PC-3 (cell line): ENCODE measurements at regions not wholly inside any gene's neighbourhood (a gene's known extent, or its start where the extent isn't known, plus 50 kb on each side); places are given as distances from the start of the nearest gene placed in this dataset.

Source experiments
- ATAC-seq: fragments of 200-7000 bp; cut with Tn5 transposase; 2 replicates; pipeline ENCODE4 v1.9.1; 2020; ENCODE audit warnings: mild to moderate bottlenecking, moderate library complexity
- BruUV-seq: library from RNA; stranded (reverse); fragments of 400-500 nt; replicated peaks from 2 replicates; lab custom pipeline; 2021; lab: Mats Ljungman, UMichigan
- CTCF ChIA-PET: fragments of 300-600 bp; sonication (Branson Sonifier 250); formaldehyde crosslinking; loops from one replicate; lab custom pipeline; 2022; ENCODE audit warnings: antibody characterized with exemption; lab: Charles Lee
- POLR2A ChIA-PET: fragments of 300-600 bp; sonication (Branson Sonifier 250); formaldehyde crosslinking; loops from one replicate; lab custom pipeline; 2022; ENCODE audit warnings: antibody characterized with exemption; ENCODE audit not compliant: unreplicated experiment; lab: Charles Lee
- DNase-seq: peaks from one replicate; pipeline ENCODE4 v3.0.0-alpha.2; 2015
- H2AFZ ChIP-seq: fragments of 300-600 bp; sonication (generic); 2 replicates; pipeline ENCODE4 v1.6.0; 2016; ENCODE audit warnings: antibody characterized with exemption, low read length
- H3F3A ChIP-seq: fragments of 300-600 bp; sonication (generic); one replicate; pipeline ENCODE4 v1.6.0; 2017; ENCODE audit warnings: antibody characterized with exemption, low read length, control low read depth, mild to moderate bottlenecking; ENCODE audit not compliant: unreplicated experiment
- H3K27ac ChIP-seq: fragments of 300-600 bp; sonication (generic); 2 replicates; pipeline ENCODE4 v1.5.1; 2016; ENCODE audit warnings: mild to moderate bottlenecking, low read length
- H3K27me3 ChIP-seq: fragments of 300-600 bp; sonication (generic); 2 replicates; pipeline ENCODE4 v1.6.1; 2016; ENCODE audit warnings: low read length, mixed read lengths
- H3K36me3 ChIP-seq: fragments of 300-600 bp; sonication (generic); 2 replicates; pipeline ENCODE4 v1.6.1; 2016; ENCODE audit warnings: low read depth, mixed run types, low read length, mixed read lengths
- H3K4me1 ChIP-seq: fragments of 300-600 bp; sonication (generic); 2 replicates; pipeline ENCODE4 v1.5.1; 2016; ENCODE audit warnings: low read length; ENCODE audit not compliant: insufficient read depth
- H3K4me2 ChIP-seq: fragments of 300-600 bp; sonication (generic); 2 replicates; pipeline ENCODE4 v1.6.0; 2016; ENCODE audit warnings: low read length
- H3K4me3 ChIP-seq: fragments of 300-600 bp; sonication (generic); 2 replicates; pipeline ENCODE4 v1.5.1; 2016; ENCODE audit warnings: mild to moderate bottlenecking, low read length, mixed read lengths
- H3K79me2 ChIP-seq: fragments of 300-600 bp; sonication (generic); 2 replicates; pipeline ENCODE4 v1.6.1; 2017; ENCODE audit warnings: low read length, mixed read lengths
- H3K9ac ChIP-seq: fragments of 300-600 bp; sonication (generic); 2 replicates; pipeline ENCODE4 v1.6.0; 2016; ENCODE audit warnings: mild to moderate bottlenecking, low read length
- H3K9me2 ChIP-seq: fragments of 300-600 bp; sonication (generic); replicated peaks from 2 replicates; pipeline ENCODE4 v1.6.1; 2016; ENCODE audit warnings: mixed run types, low read length, mixed read lengths
- H3K9me3 ChIP-seq: fragments of 300-600 bp; sonication (generic); 2 replicates; pipeline ENCODE4 v1.6.1; 2016; ENCODE audit warnings: low read length, mixed read lengths
- H4K20me1 ChIP-seq: fragments of 300-600 bp; sonication (generic); 2 replicates; pipeline ENCODE4 v1.6.1; 2016; ENCODE audit warnings: low read length, mixed read lengths
- EZH2 ChIP-seq: fragments of 300-600 bp; sonication (generic); IDR thresholded peaks from one replicate; pipeline ENCODE4 v1.6.1; 2017; ENCODE audit warnings: antibody characterized with exemption, mild to moderate bottlenecking, low read length; ENCODE audit not compliant: unreplicated experiment
- EZH2phosphoT487 ChIP-seq: fragments of 300-600 bp; sonication (generic); IDR thresholded peaks from 2 replicates; pipeline ENCODE4 v1.6.1; 2018; ENCODE audit warnings: mild to moderate bottlenecking, antibody characterized with exemption, low read length, borderline replicate concordance
- intact Hi-C: fragments of 100-400 bp; cut with micrococcal nuclease; formaldehyde crosslinking; loops from 2 replicates; pipeline ENCODE4 v1.9.0; 2023
- TF ChIP-seq, protein P1 (sequence below): fragments of 300-600 bp; sonication (generic); conservative IDR thresholded peaks from 2 replicates; pipeline ENCODE4 v1.5.1; 2017; ENCODE audit warnings: antibody characterized with exemption, low read depth, mild to moderate bottlenecking, low read length

DNA sequence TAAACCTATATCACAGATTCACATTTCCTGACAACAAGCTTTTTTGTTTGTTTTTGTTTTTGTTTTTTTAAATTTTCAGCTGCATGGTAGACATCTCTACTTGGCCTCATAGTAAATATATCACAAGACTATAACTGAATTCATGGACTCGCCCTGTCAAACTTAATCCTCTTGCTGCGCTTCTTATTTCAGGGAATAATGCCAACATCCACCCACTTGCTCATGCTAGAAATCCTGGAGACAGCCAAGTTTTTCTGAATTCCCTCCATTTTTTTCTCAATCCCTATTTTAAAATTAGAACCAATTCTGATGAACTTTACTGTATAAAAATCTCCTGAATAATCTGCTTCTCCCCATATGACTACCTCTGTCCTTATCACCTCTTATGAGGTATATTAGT is 283.6 kb upstream of the RPS23 start:
- Histone ChIP-seq H3K9me3 (no peaks in the 10 kb centered on the region), H3K36me3 (no peaks in the 10 kb centered on the region), H3K9ac (no peak overlapping the region), H3K27ac (no peak overlapping the region), H3K4me2 (no peak overlapping the region), H3K9me2 (no peaks in the 10 kb centered on the region), H3K4me3 (no peak overlapping the region), H3K4me1 (no peaks in the 10 kb centered on the region), H4K20me1 (no peaks in the 10 kb centered on the region), H2AFZ (no peak overlapping the region), H3K79me2 (no peaks in the 10 kb centered on the region), H3F3A (no peaks in the 10 kb centered on the region), H3K27me3 (no peaks in the 10 kb centered on the region)
- DNase-seq: no peak
- no peak for TF ChIP-seq EZH2phosphoT487
- no peak for TF ChIP-seq EZH2
- TF ChIP-seq, protein P1, sequence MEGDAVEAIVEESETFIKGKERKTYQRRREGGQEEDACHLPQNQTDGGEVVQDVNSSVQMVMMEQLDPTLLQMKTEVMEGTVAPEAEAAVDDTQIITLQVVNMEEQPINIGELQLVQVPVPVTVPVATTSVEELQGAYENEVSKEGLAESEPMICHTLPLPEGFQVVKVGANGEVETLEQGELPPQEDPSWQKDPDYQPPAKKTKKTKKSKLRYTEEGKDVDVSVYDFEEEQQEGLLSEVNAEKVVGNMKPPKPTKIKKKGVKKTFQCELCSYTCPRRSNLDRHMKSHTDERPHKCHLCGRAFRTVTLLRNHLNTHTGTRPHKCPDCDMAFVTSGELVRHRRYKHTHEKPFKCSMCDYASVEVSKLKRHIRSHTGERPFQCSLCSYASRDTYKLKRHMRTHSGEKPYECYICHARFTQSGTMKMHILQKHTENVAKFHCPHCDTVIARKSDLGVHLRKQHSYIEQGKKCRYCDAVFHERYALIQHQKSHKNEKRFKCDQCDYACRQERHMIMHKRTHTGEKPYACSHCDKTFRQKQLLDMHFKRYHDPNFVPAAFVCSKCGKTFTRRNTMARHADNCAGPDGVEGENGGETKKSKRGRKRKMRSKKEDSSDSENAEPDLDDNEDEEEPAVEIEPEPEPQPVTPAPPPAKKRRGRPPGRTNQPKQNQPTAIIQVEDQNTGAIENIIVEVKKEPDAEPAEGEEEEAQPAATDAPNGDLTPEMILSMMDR: no peak
- intact Hi-C loops: no loop called here
- ChIA-PET POLR2A (no interaction called here), CTCF (no interaction called here)
- no peak for ATAC-seq
- no TSS peak for BruUV-seq

DNA sequence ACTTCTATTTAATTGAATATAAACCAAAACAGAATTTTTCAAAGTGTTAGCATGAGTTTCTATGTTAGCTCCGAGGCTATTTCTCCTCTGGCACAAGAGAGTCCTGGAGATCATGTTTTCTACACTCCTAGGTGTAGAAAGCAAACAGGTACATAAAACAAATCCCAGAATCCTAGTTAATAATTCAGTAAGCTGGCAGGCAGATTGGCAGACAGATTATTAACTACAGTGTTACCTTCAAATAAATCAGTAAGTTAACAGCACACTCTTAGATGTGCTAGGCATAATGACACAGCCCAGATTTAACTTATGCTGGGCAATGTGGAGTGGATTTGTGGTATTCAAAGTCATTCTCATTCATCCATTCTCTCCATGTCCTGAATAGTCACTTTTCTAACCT is 282.8 kb upstream of the RPS23 start:
- Histone ChIP-seq H3F3A (no peaks in the 10 kb centered on the region), H3K9ac (no peak overlapping the region), H3K4me1 (no peaks in the 10 kb centered on the region), H3K36me3 (no peaks in the 10 kb centered on the region), H3K4me3 (no peak overlapping the region), H3K9me3 (no peaks in the 10 kb centered on the region), H4K20me1 (no peaks in the 10 kb centered on the region), H3K9me2 (no peaks in the 10 kb centered on the region), H3K27ac (no peak overlapping the region), H3K79me2 (no peaks in the 10 kb centered on the region), H2AFZ (no peak overlapping the region), H3K27me3 (no peaks in the 10 kb centered on the region), H3K4me2 (no peak overlapping the region)
- TF ChIP-seq EZH2phosphoT487: no peak
- no peak for TF ChIP-seq EZH2
- TF ChIP-seq, protein P1: no peak
- ChIA-PET POLR2A (no interaction called here), CTCF (no interaction called here)
- BruUV-seq: no TSS peak
- DNase-seq: no peak
- ATAC-seq: no peak
- intact Hi-C loops: no loop called here

DNA sequence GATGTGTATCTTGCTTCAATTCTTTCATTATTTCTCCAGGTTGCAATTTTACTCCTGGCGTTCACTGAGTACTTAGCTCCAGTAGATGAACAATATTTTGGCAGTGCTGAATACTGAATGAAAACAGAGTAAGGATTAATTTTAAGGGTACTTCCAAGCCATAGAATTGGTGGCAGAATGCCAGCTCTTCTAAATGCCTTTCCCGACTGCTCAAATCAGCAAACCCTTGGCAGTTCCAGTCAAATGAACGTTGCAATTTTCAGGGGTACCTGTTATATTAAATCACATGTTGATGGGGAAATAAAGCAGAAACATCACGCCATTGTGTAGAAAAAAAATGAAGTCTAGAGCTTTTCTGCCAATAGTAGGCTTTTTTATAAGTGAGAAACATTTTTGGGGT is 282.4 kb upstream of the RPS23 start:
- Histone ChIP-seq H3K36me3 (no peaks in the 10 kb centered on the region), H3K9ac (no peak overlapping the region), H3K4me3 (no peak overlapping the region), H2AFZ (no peak overlapping the region), H3K27ac (no peak overlapping the region), H4K20me1 (no peaks in the 10 kb centered on the region), H3K9me3 (no peaks in the 10 kb centered on the region), H3K9me2 (no peaks in the 10 kb centered on the region), H3K79me2 (no peaks in the 10 kb centered on the region), H3K4me2 (no peak overlapping the region), H3K27me3 (no peaks in the 10 kb centered on the region), H3F3A (no peaks in the 10 kb centered on the region), H3K4me1 (no peaks in the 10 kb centered on the region)
- ChIA-PET POLR2A (no interaction called here), CTCF (no interaction called here)
- DNase-seq (no peak), ATAC-seq (no peak)
- intact Hi-C loops: no loop called here
- TF ChIP-seq, protein P1: no peak
- TF ChIP-seq EZH2 (no peak), EZH2phosphoT487 (no peak)
- no TSS peak for BruUV-seq
